ENCODE measurements at regions not wholly inside any gene's neighbourhood (a gene's known extent, or its start where the extent isn't known, plus 50 kb on each side); places are given as distances from the start of the nearest gene placed in this dataset.

DNA sequence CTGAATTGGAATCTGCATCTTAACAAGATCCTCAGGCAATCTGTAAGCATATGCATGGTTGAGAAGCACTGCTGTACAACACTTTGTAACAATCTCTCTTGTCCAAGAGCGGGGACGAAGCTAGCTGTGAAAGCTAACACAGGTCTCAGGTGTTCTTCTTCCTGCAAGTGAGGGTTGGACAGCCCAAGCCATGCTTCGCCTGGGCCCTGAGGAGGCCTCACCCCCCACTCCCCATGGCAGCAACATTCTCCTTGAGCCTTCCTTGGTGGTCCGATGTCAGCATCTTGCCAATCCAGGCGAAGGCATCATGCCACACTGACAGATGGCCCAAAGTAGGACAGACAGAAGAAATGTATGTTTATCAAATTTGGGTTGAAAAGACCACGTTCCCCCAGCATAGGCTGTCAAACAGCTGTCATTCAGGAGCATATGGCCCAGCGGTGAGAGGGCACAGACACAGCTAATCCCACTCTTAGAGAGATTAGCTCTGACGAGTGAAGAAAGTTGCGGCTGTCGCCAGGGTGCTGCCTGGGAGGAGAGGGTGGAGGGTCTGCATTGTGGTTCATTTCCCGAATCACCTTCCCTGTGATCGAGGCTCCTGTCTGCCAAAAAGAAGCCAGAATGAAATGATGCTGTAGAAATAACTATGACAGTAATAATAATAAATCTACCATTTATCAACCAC lies 344.7 kb downstream of the MYCN start:
- Mint-ChIP-seq H3K4me3 (ENCODE audit: low read depth, unreplicated experiment) (no peak overlapping the region), H3K9me3 (ENCODE audit: low read depth, unreplicated experiment) (no peaks in the 10 kb centered on the region), H3K36me3 (ENCODE audit: insufficient read depth, unreplicated experiment) (no peaks in the 10 kb centered on the region), H3K4me1 (ENCODE audit: low read depth, unreplicated experiment) (no peaks in the 10 kb centered on the region), H3K27me3 (ENCODE audit: unreplicated experiment) (peaks cover 58% of the 10 kb centered on the region), H3K27ac (ENCODE audit: unreplicated experiment) (no peak overlapping the region)
- BruUV-seq (replicated peaks): no TSS peak
- intact Hi-C loops (cut with micrococcal nuclease; ENCODE audit: unreplicated experiment): loop anchor here (5.0 to 10.0 kb wide), 3 partner anchors 200 to 648 kb away; no protein-coding TSS in a partner anchor
- no peak for TF ChIP-seq CTCF (IDR thresholded peaks at IDR 0.05; ENCODE audit: unreplicated experiment)
- CTCF ChIA-PET: interaction anchor here (0.5 to 1.0 kb wide), 3 partner anchors 26 to 147 kb away, joined by 3 to 5 read pairs (median 5); no protein-coding TSS in a partner anchor
- DNase-seq: no peak

DNA sequence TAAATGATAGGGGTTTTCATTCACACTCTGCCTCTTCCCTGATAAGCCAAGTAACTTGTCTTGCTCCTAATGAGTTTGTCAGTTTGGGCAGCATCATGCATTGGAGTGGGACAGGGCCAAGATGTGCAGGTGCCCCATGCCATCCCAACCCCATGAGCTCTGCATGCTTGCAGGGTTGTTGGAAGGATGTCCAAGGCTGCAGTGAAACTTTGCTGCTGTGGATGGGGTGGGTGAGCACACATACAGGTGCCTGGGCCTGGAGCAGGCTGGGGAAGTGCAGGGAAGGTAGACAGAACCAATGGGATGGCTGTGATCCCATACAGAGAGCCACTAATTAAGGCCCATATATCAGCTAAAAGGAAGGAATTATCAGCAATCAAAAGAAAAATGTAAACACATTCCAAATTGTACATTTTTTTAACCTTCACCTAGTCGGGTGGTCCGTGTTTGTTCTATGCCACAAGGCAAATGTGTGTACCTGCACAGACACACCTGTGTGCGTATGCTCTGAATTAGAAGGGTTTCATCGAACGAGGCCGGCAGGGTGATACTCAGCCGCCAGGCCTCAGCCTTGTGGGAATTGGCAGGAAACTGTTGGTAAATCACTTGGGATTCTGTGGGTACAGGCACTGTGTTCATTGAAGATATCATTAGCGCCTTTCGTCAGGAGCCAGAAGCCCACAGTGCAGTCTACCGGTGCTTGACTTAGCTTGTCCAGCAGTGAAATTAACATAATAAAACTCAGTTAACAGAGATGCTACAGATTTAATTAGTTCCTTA lies 342.9 kb downstream of the MYCN start:
- DNase-seq: no peak
- Mint-ChIP-seq H3K9me3 (ENCODE audit: low read depth, unreplicated experiment) (no peaks in the 10 kb centered on the region), H3K36me3 (ENCODE audit: insufficient read depth, unreplicated experiment) (no peaks in the 10 kb centered on the region), H3K4me1 (ENCODE audit: low read depth, unreplicated experiment) (no peaks in the 10 kb centered on the region), H3K4me3 (ENCODE audit: low read depth, unreplicated experiment) (no peak overlapping the region), H3K27me3 (ENCODE audit: unreplicated experiment) (peaks cover 40% of the 10 kb centered on the region), H3K27ac (ENCODE audit: unreplicated experiment) (no peak overlapping the region)
- CTCF ChIA-PET: interaction anchor here (1.0 to 2.3 kb wide), 2 partner anchors 143 to 343 kb away, joined by 3 to 47 read pairs; partner anchors contain the start of gene MYCN
- intact Hi-C loops (cut with micrococcal nuclease; ENCODE audit: unreplicated experiment): loop anchor here (5.0 to 10.0 kb wide), 3 partner anchors 202 to 646 kb away; no protein-coding TSS in a partner anchor
- no peak for TF ChIP-seq CTCF (IDR thresholded peaks at IDR 0.05; ENCODE audit: unreplicated experiment)
- no TSS peak for BruUV-seq (replicated peaks)

DNA sequence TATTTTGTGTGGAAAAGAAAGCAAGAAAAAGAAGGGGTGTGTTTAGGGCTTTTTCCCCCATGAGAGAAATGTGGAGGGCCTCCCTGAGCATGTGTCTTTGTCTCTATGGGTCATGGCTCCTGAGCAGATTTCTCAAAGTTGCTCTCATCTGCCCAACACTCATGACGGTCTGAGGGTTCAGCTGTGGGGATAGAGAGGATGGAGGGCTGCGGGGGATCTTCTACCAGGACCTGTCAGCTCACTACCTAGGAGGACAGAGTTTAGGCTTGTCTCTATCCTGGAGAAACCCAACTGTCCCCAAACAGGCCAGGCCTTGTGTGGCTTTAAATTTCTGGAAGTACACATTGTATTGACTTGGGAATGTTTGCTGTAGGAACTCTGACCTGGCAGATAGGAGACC lies 342.2 kb downstream of the MYCN start:
- H3K9me3 Mint-ChIP-seq (ENCODE audit: low read depth, unreplicated experiment): no peaks in the 10 kb centered on the region
- intact Hi-C loops (cut with micrococcal nuclease; ENCODE audit: unreplicated experiment): loop anchor here (5.0 to 10.0 kb wide), 3 partner anchors 202 to 645 kb away; no protein-coding TSS in a partner anchor
- H3K4me1 Mint-ChIP-seq (ENCODE audit: low read depth, unreplicated experiment): no peaks in the 10 kb centered on the region
- no peak for DNase-seq
- BruUV-seq (replicated peaks): no TSS peak
- no peak overlapping the region for H3K27ac Mint-ChIP-seq (ENCODE audit: unreplicated experiment)
- TF ChIP-seq CTCF (IDR thresholded peaks at IDR 0.05; ENCODE audit: unreplicated experiment): no peak
- H3K36me3 Mint-ChIP-seq (ENCODE audit: insufficient read depth, unreplicated experiment): no peaks in the 10 kb centered on the region
- CTCF ChIA-PET: interaction anchor here (0.5 to 2.3 kb wide), 5 partner anchors 143 to 342 kb away, joined by 3 to 47 read pairs (median 3); partner anchors contain the start of gene MYCN
- H3K4me3 Mint-ChIP-seq (ENCODE audit: low read depth, unreplicated experiment): no peak overlapping the region
- peaks cover 32% of the 10 kb centered on the region for H3K27me3 Mint-ChIP-seq (ENCODE audit: unreplicated experiment)

GRCh38 chr2:16281451-16282335 lies 341.3 kb downstream of the MYCN start:
- CTCF ChIA-PET: interaction anchor here (0.8 to 2.3 kb wide), 4 partner anchors 144 to 342 kb away, joined by 3 to 47 read pairs (median 4); partner anchors contain the start of gene MYCN
- intact Hi-C loops (cut with micrococcal nuclease; ENCODE audit: unreplicated experiment): loop anchor here (1.0 to 10.0 kb wide), 4 partner anchors 203 to 644 kb away; no protein-coding TSS in a partner anchor
- Mint-ChIP-seq H3K4me3 (ENCODE audit: low read depth, unreplicated experiment) (no peak overlapping the region), H3K36me3 (ENCODE audit: insufficient read depth, unreplicated experiment) (no peaks in the 10 kb centered on the region), H3K27ac (ENCODE audit: unreplicated experiment) (no peak overlapping the region), H3K27me3 (ENCODE audit: unreplicated experiment) (peaks cover 24% of the 10 kb centered on the region), H3K4me1 (ENCODE audit: low read depth, unreplicated experiment) (no peaks in the 10 kb centered on the region), H3K9me3 (ENCODE audit: low read depth, unreplicated experiment) (no peaks in the 10 kb centered on the region)
- peak; percentile 57 for DNase-seq
- BruUV-seq (replicated peaks): no TSS peak
- peak; percentile 51 for TF ChIP-seq CTCF (IDR thresholded peaks at IDR 0.05; ENCODE audit: unreplicated experiment)

Measured in Calu3 (cell line).